GM23338 (cell line): ENCODE measurements at regions not wholly inside any gene's neighbourhood (a gene's known extent, or its start where the extent isn't known, plus 50 kb on each side); places are given as distances from the start of the nearest gene placed in this dataset.

Experiments used
- ATAC-seq: fragments of 200-7000 bp; cut with Tn5 transposase; 3 replicates; pipeline ENCODE4 v1.9.1; 2020
- DNase-seq: peaks from one replicate; pipeline ENCODE4 v3.0.0-alpha.2; 2015; ENCODE audit warnings: low spot score
- H2AFZ ChIP-seq: fragments of 200-600 bp; sonication (generic); 2 replicates; pipeline ENCODE4 v1.8.0; 2016; ENCODE audit warnings: antibody characterized with exemption, mild to moderate bottlenecking, moderate library complexity
- H3F3A ChIP-seq: fragments of 200-600 bp; sonication (generic); replicated peaks from 2 replicates; pipeline ENCODE4 v1.8.0; 2017; ENCODE audit warnings: antibody characterized with exemption, mixed run types, low read depth
- H3K27ac ChIP-seq: fragments of 200-600 bp; sonication (generic); 2 replicates; pipeline ENCODE4 v1.6.1; 2016; ENCODE audit warnings: low read depth
- H3K27me3 ChIP-seq: fragments of 200-600 bp; sonication (generic); 2 replicates; pipeline ENCODE4 v1.8.0; 2016; ENCODE audit warnings: mild to moderate bottlenecking, mixed run types, moderate library complexity; ENCODE audit not compliant: insufficient read depth
- H3K36me3 ChIP-seq: fragments of 200-600 bp; sonication (generic); 2 replicates; pipeline ENCODE4 v1.8.0; 2016; ENCODE audit warnings: mild to moderate bottlenecking; ENCODE audit not compliant: insufficient read depth
- H3K4me1 ChIP-seq: fragments of 200-600 bp; sonication (generic); 2 replicates; pipeline ENCODE4 v1.8.0; 2016; ENCODE audit warnings: mild to moderate bottlenecking, moderate library complexity; ENCODE audit not compliant: insufficient read depth
- H3K4me2 ChIP-seq: fragments of 200-600 bp; sonication (generic); 2 replicates; pipeline ENCODE4 v1.7.1; 2017; ENCODE audit warnings: mixed run types
- H3K4me3 ChIP-seq: fragments of 200-600 bp; sonication (generic); 2 replicates; pipeline ENCODE4 v1.6.1; 2016; ENCODE audit warnings: mixed run types
- H3K79me2 ChIP-seq: fragments of 200-600 bp; sonication (generic); replicated peaks from 2 replicates; pipeline ENCODE4 v1.8.0; 2017; ENCODE audit warnings: mild to moderate bottlenecking; ENCODE audit not compliant: insufficient read depth
- H3K9me2 ChIP-seq: fragments of 200-600 bp; sonication (generic); 2 replicates; pipeline ENCODE4 v1.8.0; 2017; ENCODE audit not compliant: insufficient read depth
- H4K20me1 ChIP-seq: fragments of 200-600 bp; sonication (generic); replicated peaks from 2 replicates; pipeline ENCODE4 v1.8.0; 2017; ENCODE audit warnings: mild to moderate bottlenecking; ENCODE audit not compliant: insufficient read depth
- H3K27ac Mint-ChIP-seq: 2 replicates; pipeline ENCODE4 v1.8.0; 2020; ENCODE audit warnings: inconsistent platforms, mild to moderate bottlenecking, moderate library complexity, mixed read lengths
- H3K27me3 Mint-ChIP-seq: 3 replicates; pipeline ENCODE4 v1.8.0; 2022; ENCODE audit warnings: low read depth, mild to moderate bottlenecking, moderate library complexity, mixed read lengths, inconsistent platforms; ENCODE audit not compliant: insufficient read depth, poor library complexity
- H3K36me3 Mint-ChIP-seq: 3 replicates; pipeline ENCODE4 v1.8.0; 2021; ENCODE audit warnings: low read depth, mild to moderate bottlenecking, inconsistent platforms, moderate library complexity, mixed read lengths
- H3K4me1 Mint-ChIP-seq: 3 replicates; pipeline ENCODE4 v1.8.0; 2020; ENCODE audit warnings: mild to moderate bottlenecking, inconsistent platforms, mixed read lengths
- H3K4me3 Mint-ChIP-seq: 3 replicates; pipeline ENCODE4 v1.8.0; 2021; ENCODE audit warnings: moderate library complexity, mild to moderate bottlenecking, inconsistent platforms, mixed read lengths
- H3K9me3 Mint-ChIP-seq: 3 replicates; pipeline ENCODE4 v1.8.0; 2020; ENCODE audit warnings: moderate library complexity, mild to moderate bottlenecking, inconsistent platforms, mixed read lengths
- CREB1 ChIP-seq: fragments of 250-450 bp; sonication (Bioruptor Pico); IDR thresholded peaks from 2 replicates; pipeline ENCODE4 v1.5.0; 2020; ENCODE audit warnings: low read depth, mild to moderate bottlenecking, moderate library complexity
- CTCF ChIP-seq, 2 experiments: fragments of 200-600 bp in 1 of 2; sonication (generic) in 1 of 2; conservative IDR thresholded peaks; 2 replicates each; pipeline versions ENCODE4 v1.5.1 to v1.6.1; 2016 to 2017; ENCODE audit warnings: antibody characterized with exemption in 2 of 2, low read depth in 2 of 2, mild to moderate bottlenecking in 2 of 2, moderate library complexity in 1 of 2
- EZH2phosphoT487 ChIP-seq: fragments of 200-600 bp; sonication (generic); IDR thresholded peaks from one replicate; pipeline ENCODE4 v1.8.1; 2018; ENCODE audit warnings: antibody characterized with exemption; ENCODE audit not compliant: unreplicated experiment
- JUNB ChIP-seq: IDR thresholded peaks from one replicate; pipeline ENCODE4 v1.6.1; 2016; ENCODE audit warnings: antibody characterized with exemption; ENCODE audit not compliant: unreplicated experiment
- NANOG ChIP-seq: IDR thresholded peaks from 2 replicates; pipeline ENCODE4 v1.6.1; 2016; ENCODE audit warnings: antibody characterized with exemption, borderline replicate concordance
- POLR2AphosphoS5 ChIP-seq: IDR thresholded peaks from 2 replicates; pipeline ENCODE4 v1.6.1; 2016; ENCODE audit warnings: antibody characterized with exemption, low read depth
- ZNF331 ChIP-seq: fragments of 250-450 bp; sonication (Bioruptor Pico); IDR thresholded peaks from 2 replicates; pipeline ENCODE4 v1.5.0; 2020; ENCODE audit warnings: low read depth, mild to moderate bottlenecking, moderate library complexity
- TF ChIP-seq, protein P1 (sequence below): IDR thresholded peaks from one replicate; pipeline ENCODE4 v1.6.1; 2018; ENCODE audit warnings: antibody characterized with exemption; ENCODE audit not compliant: unreplicated experiment
- TF ChIP-seq, protein P2 (sequence below): IDR thresholded peaks from 2 replicates; pipeline ENCODE4 v1.6.1; 2016; ENCODE audit warnings: antibody characterized with exemption

DNA sequence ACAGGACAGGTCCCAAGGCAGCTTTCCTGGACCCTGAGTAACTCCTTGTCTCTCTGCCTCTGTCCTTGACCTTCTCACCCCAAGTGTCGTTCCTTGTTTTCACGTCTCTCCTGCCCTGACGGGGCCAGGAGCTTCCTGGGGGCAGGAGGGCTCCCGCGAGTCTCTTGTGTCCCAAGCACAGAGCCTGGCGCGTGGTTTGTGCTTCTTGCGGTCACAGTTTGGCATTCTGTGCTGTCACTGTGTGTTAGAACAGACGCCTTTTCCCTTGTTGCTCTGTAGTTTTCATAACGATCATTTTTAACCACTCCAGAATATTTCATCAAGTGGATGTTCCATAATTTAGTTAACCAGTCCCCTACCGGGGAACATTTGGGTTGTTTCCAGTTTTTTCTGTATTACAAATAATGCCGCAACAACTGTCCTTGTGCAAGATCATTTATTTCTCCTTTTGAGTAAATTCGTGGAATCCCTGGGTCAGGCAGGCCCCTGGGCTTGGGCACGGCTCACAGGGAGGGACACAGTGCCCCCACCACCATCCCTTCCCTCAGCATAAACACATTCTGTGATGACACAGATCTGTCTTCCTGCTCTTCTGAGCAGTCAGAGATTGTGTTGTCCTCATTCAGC is 71.9 kb downstream of the TSPAN17 start:
- Histone ChIP-seq H3K4me3 (no peak overlapping the region), H3K36me3 (no peaks in the 10 kb centered on the region), H3K79me2 (no peaks in the 10 kb centered on the region), H2AFZ (no peak overlapping the region), H3F3A (no peaks in the 10 kb centered on the region), H4K20me1 (no peaks in the 10 kb centered on the region), H3K4me1 (no peaks in the 10 kb centered on the region), H3K9me2 (no peaks in the 10 kb centered on the region), H3K4me2 (no peak overlapping the region), H3K27me3 (no peaks in the 10 kb centered on the region), H3K27ac (no peak overlapping the region)
- Mint-ChIP-seq H3K4me1 (peaks cover 23% of the 10 kb centered on the region), H3K4me3 (no peak overlapping the region), H3K27me3 (peaks cover 13% of the 10 kb centered on the region), H3K27ac (no peak overlapping the region), H3K36me3 (peaks cover 2% of the 10 kb centered on the region), H3K9me3 (peaks cover 10% of the 10 kb centered on the region)
- ATAC-seq, result no peak
- DNase-seq, result no peak
- TF ChIP-seq JUNB (no peak), POLR2AphosphoS5 (no peak), CREB1 (no peak), CTCF (conservative IDR thresholded peaks at IDR 0.05; ENCODE audit: low read depth in 2 of 2) (no peak), EZH2phosphoT487 (no peak), NANOG (no peak)
- TF ChIP-seq, protein P1, sequence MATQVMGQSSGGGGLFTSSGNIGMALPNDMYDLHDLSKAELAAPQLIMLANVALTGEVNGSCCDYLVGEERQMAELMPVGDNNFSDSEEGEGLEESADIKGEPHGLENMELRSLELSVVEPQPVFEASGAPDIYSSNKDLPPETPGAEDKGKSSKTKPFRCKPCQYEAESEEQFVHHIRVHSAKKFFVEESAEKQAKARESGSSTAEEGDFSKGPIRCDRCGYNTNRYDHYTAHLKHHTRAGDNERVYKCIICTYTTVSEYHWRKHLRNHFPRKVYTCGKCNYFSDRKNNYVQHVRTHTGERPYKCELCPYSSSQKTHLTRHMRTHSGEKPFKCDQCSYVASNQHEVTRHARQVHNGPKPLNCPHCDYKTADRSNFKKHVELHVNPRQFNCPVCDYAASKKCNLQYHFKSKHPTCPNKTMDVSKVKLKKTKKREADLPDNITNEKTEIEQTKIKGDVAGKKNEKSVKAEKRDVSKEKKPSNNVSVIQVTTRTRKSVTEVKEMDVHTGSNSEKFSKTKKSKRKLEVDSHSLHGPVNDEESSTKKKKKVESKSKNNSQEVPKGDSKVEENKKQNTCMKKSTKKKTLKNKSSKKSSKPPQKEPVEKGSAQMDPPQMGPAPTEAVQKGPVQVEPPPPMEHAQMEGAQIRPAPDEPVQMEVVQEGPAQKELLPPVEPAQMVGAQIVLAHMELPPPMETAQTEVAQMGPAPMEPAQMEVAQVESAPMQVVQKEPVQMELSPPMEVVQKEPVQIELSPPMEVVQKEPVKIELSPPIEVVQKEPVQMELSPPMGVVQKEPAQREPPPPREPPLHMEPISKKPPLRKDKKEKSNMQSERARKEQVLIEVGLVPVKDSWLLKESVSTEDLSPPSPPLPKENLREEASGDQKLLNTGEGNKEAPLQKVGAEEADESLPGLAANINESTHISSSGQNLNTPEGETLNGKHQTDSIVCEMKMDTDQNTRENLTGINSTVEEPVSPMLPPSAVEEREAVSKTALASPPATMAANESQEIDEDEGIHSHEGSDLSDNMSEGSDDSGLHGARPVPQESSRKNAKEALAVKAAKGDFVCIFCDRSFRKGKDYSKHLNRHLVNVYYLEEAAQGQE, result no peak
- TF ChIP-seq, protein P2, sequence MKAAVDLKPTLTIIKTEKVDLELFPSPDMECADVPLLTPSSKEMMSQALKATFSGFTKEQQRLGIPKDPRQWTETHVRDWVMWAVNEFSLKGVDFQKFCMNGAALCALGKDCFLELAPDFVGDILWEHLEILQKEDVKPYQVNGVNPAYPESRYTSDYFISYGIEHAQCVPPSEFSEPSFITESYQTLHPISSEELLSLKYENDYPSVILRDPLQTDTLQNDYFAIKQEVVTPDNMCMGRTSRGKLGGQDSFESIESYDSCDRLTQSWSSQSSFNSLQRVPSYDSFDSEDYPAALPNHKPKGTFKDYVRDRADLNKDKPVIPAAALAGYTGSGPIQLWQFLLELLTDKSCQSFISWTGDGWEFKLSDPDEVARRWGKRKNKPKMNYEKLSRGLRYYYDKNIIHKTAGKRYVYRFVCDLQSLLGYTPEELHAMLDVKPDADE, result no peak

- no peak overlapping the region for H3K4me3 ChIP-seq
- no peaks in the 10 kb centered on the region for H3K9me2 ChIP-seq
- H4K20me1 ChIP-seq, result no peaks in the 10 kb centered on the region
- no peak overlapping the region for H3K4me3 Mint-ChIP-seq
- H2AFZ ChIP-seq, result peak overlapping the region; percentile 84; the same call in 1 of the 2 replicates
- no peaks in the 10 kb centered on the region for H3F3A ChIP-seq
- no peak for TF ChIP-seq ZNF331 (CRISPR knock-in tag)
- TF ChIP-seq POLR2AphosphoS5, result no peak
- TF ChIP-seq NANOG, result no peak
- TF ChIP-seq JUNB, result no peak
- DNase-seq, result no peak
- H3K36me3 Mint-ChIP-seq, result no peaks in the 10 kb centered on the region; the same call in 2 of the 3 replicates
- H3K4me1 ChIP-seq, result peaks cover 14% of the 10 kb centered on the region; the same call in 1 of the 2 replicates
- no peaks in the 10 kb centered on the region for H3K36me3 ChIP-seq
- no peaks in the 10 kb centered on the region for H3K79me2 ChIP-seq
- H3K27ac ChIP-seq, result no peak overlapping the region
- ATAC-seq, result peak; percentile 10; the same call in 1 of the 3 replicates
- H3K27ac Mint-ChIP-seq, result no peak overlapping the region
- H3K4me2 ChIP-seq, result no peak overlapping the region
- H3K4me1 Mint-ChIP-seq, result peaks cover 39% of the 10 kb centered on the region
- no peaks in the 10 kb centered on the region; the same call in 2 of the 3 replicates for H3K9me3 Mint-ChIP-seq
- H3K27me3 ChIP-seq, result no peaks in the 10 kb centered on the region
- peaks cover 16% of the 10 kb centered on the region for H3K27me3 Mint-ChIP-seq
Measured at GRCh38 chr5:176721509-176721908, 74.2 kb downstream of the TSPAN17 start.
